ENCODE measurements at regions not wholly inside any gene's neighbourhood (a gene's known extent, or its start where the extent isn't known, plus 50 kb on each side); places are given as distances from the start of the nearest gene placed in this dataset.

GRCh38 chr5:174664180-174664850 lies 60.1 kb upstream of the MSX2 start:
- DNase-seq, result no peak

DNA sequence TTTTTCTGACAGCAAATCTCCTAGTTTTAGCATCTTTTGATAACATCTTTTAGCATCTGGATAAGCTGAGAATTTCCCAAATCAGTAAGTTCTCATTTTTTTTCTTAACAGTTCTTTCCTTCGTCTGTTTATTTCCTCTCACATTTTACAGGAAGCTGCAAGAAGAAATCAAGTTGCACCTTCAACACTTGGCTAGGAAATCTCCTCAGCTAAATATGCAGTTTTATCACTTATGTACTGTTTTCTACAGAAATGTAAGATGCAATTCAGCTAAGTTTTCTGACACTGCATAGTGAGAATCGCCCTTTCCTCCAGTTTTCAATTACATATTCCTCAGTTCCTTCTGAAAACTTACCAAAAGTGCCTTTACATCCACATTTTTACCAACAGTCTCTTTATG lies 59.0 kb upstream of the MSX2 start:
- DNase-seq, result no peak

DNA sequence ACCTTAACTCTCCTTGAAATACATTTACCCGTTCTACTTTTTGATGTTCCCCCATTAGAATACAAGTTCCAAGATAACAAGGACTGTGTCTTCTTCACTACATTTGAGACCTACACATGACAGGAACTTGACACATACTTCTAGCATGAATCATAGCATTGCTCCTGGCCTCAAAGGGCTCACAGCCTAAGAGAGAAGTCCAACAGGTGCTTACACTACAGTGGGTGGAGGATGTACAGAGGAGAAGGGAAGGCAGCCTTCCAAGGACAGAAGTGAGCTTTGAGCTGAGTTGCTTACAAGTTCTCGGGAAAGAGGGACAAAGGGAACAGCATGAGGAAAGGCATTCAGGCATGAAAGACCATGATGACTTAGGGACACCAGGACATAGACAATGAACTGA lies 56.9 kb upstream of the MSX2 start:
- DNase-seq, result no peak

DNA sequence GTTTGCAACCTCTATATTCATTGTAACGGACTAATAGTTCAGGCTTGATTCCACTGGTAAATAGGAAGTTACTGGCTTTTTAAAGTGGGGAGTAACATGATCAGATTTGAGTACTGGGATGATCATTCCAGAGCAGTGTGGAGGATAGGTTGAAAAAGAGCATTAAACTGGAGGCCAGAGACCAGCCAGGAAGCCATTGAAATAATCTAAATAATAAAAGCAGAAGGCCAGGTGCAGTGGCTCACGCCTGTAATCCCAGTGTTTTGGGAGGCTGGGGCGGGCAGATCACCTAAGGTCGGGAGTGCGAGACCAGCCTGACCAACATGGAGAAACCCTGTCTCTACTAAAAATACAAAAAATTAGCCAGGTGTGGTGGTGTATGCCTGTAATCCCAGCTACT lies 56.0 kb upstream of the MSX2 start:
- no peak for DNase-seq

Data from activated CD8-positive, alpha-beta memory T cell treated with anti-CD3 and anti-CD28 coated beads, Interleukin-2, amount 50 U/mL, for 4 hours (primary cell).